ENCODE measurements at regions not wholly inside any gene's neighbourhood (a gene's known extent, or its start where the extent isn't known, plus 50 kb on each side); places are given as distances from the start of the nearest gene placed in this dataset.

- DNase-seq = no peak
These were observed 91.2 kb downstream of the SOX9 start for GRCh38 chr17:72212041-72212440.

- DNase-seq = no peak
These were observed 94.7 kb downstream of the SOX9 start for GRCh38 chr17:72215490-72215889.

- DNase-seq = no peak
These were observed 95.1 kb downstream of the SOX9 start for GRCh38 chr17:72215928-72216327.

GRCh38 chr17:72219137-72219823 lies 98.5 kb downstream of the SOX9 start:
- no peak for DNase-seq

DNA sequence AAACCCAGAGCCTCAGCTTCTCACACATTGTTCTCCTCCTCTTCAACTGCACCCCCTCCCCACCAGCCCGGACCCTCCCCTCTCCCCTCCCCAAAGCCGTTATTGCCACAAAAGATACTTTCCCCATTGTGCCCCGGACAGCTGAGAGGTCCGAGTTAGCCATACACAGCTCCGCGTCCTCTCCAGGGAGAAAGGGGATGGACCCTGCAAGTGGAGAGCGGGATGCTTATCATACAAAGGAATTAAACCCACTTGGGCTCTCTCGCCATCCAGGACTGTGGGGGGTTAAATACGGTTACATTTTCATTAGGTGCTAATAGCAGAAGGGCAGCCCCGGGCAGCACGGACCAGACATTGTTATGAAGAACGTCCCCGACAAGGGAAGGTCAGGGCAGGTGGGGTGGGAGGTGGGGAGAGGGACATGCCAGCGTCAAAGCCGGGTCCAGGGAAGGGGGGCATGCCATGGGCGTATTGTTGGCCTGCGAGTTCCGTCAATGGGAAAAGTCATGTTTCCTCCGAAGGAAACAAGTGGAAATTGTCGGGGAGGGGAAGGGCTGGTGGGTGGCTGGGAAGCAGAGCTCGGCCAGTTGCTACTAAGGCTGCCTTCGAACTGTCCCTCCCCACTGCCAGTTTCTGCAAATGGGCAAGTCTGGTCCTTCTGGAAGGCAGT lies 99.1 kb downstream of the SOX9 start:
- no peak for DNase-seq

GRCh38 chr17:72222661-72223380 lies 102.0 kb downstream of the SOX9 start:
- DNase-seq = no peak

DNA sequence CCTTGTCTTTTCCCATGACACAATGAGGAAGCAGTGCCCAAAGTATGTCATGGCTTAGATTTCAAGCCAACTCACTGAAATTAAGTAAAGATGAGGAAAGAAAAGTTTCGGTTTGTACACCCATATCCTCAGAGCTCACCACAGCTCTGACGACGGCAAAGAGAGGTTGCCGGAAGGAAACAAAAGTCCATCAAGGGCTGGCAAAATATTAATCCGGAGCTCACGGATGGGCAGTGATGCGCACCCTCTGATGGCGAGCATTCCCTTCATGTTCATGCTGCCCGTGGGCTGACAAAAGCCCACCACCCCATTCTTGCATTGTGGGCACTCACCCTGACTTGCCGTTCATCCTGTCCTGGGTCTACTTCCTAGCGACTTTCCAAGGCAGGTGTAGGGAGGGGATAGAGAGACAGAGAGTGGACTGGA lies 103.1 kb downstream of the SOX9 start:
- no peak for DNase-seq

GRCh38 chr17:72226322-72226721 lies 105.5 kb downstream of the SOX9 start:
- no peak for DNase-seq

GRCh38 chr17:72233986-72234385 lies 113.2 kb downstream of the SOX9 start:
- no peak for DNase-seq

DNA sequence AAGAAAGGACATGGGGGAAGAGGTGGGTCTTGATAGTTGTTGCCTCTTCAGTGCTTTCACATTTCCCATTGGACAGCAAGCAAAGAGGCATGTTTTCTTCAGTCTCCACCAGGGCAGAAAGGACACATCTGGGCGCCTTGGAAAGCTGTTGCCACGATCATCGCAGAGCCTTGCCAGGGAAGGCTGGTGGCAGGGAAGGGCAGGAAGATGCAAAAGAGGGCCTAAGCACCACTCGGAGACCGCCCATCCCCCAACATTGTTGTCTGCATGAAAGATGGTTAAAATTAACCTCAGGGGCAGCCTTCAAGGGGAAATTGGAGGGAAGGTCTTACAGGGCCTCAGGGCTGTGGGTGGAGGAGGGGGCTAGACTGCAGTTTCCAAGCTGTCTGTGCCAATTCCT lies 114.2 kb downstream of the SOX9 start:
- no peak for DNase-seq

DNA sequence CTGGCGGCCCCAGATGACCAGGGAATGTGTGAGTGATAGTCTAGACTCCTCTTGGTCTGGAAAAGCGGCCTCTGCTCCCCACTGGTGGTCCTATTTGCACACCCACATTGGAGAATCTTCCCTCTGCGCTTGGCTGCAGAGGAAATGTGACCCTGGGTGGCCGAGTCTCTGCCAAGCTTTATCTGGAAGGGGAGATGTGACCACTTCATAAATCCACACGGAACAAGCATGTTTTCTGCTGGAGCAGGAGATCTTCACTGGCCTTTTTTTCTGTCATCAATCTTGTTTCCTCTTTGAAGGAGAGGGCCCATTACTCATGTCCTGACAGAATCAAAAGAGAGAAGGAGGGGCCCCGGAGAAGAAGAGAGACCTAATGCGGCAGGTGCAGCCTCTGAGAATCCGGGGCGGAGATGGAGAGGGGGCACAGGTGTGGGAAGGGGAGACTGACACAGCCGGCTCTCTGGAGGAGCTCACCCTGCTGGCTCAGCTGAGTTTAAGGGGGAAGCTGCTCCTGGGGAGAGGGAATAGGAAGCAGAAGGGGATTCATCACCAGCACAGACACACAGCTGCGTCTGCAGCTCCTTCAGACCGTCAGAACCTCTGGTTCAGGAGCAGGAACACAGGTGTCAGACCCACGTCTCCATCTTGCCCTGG lies 116.3 kb downstream of the SOX9 start:
- no peak for DNase-seq

GRCh38 chr17:72238157-72238673 lies 117.4 kb downstream of the SOX9 start:
- no peak for DNase-seq

DNA sequence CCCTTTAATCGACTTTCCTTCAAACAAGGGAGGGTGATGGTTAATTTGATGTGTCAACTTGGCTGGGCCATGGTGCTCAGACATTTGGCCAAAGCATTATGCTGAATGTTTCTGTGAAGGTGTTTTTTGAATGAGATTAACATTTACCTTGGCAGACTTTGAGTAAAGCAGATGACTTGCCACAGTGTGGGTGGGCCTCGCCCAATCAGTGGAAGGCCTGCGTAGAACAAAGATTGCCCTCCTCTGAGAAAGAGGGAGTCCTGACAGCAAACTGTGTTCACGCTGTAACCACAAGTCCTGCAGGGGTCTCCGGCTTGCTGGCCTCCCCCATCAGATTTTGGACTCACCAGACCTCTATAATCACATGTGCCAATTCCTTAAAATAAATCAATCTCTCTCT lies 118.7 kb downstream of the SOX9 start:
- no peak for DNase-seq

DNA sequence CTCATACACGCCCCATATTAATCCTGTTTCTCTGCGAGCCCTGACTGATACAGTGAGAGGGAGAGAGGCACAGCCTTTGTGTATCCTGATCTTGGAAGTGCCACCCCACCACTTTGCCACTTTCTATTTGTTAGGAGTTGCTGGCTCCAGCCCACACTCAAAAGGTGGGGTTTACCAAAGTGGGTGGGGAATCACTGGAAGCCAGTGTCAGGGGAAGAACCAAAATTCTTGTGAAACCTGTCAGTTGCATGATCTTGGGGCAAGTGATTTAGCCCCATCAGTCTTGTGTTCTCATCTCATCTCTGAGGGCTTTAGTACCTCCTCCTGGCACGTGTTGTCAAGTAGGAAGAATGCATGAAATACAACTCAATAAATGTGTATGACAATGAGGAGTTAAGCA lies 119.5 kb downstream of the SOX9 start:
- no peak for DNase-seq

GRCh38 chr17:72244494-72244893 lies 123.7 kb downstream of the SOX9 start:
- DNase-seq = no peak

GRCh38 chr17:72244956-72245355 lies 124.1 kb downstream of the SOX9 start:
- DNase-seq = no peak

- DNase-seq = no peak
These were observed 128.6 kb downstream of the SOX9 start for GRCh38 chr17:72249441-72249840.

DNA sequence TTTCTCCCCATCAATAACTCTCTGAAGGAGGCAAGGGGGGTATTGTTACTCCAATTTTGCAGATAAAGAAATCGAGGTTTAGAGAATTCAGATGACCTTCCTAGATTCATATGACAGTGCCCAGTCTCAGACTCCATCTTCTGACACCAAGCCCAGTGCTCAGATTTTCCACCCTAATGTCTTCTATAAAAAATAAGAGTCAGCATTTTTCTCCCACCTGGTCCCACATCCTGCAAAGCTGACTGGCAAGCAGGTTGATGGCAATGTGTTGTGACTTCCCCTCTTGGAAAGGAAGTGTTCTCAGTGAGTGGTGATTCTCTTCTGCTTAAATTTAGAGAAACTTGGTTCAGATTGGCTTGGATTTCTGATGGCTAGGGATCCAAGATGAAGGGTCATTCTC lies 129.4 kb downstream of the SOX9 start:
- no peak for DNase-seq

- no peak for DNase-seq
These were observed 132.8 kb downstream of the SOX9 start for GRCh38 chr17:72253597-72253996.

DNA sequence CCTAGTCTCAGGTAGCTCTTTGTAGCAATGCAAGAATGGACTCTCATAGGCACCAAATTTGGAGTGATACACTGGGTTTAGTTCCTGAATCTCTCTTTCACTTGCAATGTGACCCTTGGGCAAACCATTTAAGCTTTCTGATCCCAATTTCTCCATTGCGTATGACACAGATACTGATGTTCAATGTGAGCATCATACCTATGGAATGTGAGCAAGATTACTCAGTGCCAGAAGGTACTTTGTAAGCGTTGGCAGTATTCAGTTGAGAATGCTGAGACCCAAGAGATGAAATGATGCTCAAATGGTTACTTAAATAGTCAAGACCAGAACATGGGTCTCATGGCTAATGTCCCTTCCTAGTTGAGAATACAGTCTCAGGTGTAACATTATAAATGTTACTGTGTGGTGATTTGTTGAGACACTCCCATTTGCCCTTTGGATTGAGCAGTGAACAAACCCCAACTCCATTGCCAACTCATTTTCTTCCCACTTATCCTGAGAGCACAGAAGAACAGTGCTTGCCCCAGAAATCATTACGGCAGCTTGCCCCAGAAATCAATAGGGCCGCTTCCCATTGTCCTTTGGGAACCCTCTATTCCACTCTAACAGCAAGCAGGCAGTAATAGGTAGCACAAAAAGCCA lies 134.1 kb downstream of the SOX9 start:
- DNase-seq = no peak

DNA sequence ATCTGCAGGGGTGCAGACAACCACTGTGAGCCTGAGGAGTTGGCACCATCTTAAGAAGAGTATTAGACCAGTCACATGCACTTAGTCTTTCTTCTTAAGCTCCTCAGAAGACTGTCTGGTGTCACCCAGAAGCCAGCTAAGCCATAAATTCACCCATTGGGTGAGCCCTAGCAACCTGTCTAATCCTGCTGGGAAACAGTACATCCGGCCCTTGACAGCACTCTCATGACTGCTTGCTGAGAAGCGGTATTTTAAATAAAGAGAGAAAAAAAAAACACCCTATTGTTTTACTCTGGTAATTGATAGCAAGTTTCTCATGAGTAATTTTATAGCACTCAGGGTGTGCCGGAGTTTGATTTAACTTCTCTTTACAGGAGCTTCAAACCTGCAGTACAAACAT lies 134.7 kb downstream of the SOX9 start:
- no peak for DNase-seq

GRCh38 chr17:72258711-72259110 lies 137.9 kb downstream of the SOX9 start:
- DNase-seq = no peak

GRCh38 chr17:72259922-72260321 lies 139.1 kb downstream of the SOX9 start:
- DNase-seq = no peak
